ENCODE measurements at regions not wholly inside any gene's neighbourhood (a gene's known extent, or its start where the extent isn't known, plus 50 kb on each side); places are given as distances from the start of the nearest gene placed in this dataset.

- H3K4me1 ChIP-seq (ENCODE audit: control insufficient read depth, insufficient read depth, low read length), result no peaks in the 10 kb centered on the region
- no peaks in the 10 kb centered on the region for H3K36me3 ChIP-seq (ENCODE audit: control insufficient read depth, insufficient read depth, low read length)
- H3K27me3 ChIP-seq (ENCODE audit: control insufficient read depth, insufficient read depth, low read length), result peaks cover 2% of the 10 kb centered on the region; the same call in 1 of the 2 replicates
- intact Hi-C loops (cut with micrococcal nuclease; ENCODE audit: unreplicated experiment) (loop anchor here (2.0 kb wide), 1 partner anchor 119 kb away; no protein-coding TSS in a partner anchor), in situ Hi-C loops (cut with HindIII; ENCODE audit: low pct_unique_long_range_greater_than_20kb, low sequenced_read_pairs) (no loop called here)
- CTCF ChIA-PET, result no interaction called here
- no peak overlapping the region for H3K27ac ChIP-seq (ENCODE audit: low read length)
- ATAC-seq (no peak), DNase-seq (ENCODE audit: low read depth, low spot score) (no peak)
- H3K4me3 ChIP-seq (ENCODE audit: low read depth in 2 of 2, low read length in 2 of 2), result no peak overlapping the region
- no peaks in the 10 kb centered on the region for H3K9me3 ChIP-seq (ENCODE audit: control insufficient read depth, insufficient read depth, low read depth, low read length)
- BruUV-seq (replicated peaks), result no TSS peak
- TF ChIP-seq, protein P1, sequence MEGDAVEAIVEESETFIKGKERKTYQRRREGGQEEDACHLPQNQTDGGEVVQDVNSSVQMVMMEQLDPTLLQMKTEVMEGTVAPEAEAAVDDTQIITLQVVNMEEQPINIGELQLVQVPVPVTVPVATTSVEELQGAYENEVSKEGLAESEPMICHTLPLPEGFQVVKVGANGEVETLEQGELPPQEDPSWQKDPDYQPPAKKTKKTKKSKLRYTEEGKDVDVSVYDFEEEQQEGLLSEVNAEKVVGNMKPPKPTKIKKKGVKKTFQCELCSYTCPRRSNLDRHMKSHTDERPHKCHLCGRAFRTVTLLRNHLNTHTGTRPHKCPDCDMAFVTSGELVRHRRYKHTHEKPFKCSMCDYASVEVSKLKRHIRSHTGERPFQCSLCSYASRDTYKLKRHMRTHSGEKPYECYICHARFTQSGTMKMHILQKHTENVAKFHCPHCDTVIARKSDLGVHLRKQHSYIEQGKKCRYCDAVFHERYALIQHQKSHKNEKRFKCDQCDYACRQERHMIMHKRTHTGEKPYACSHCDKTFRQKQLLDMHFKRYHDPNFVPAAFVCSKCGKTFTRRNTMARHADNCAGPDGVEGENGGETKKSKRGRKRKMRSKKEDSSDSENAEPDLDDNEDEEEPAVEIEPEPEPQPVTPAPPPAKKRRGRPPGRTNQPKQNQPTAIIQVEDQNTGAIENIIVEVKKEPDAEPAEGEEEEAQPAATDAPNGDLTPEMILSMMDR (IDR thresholded peaks at IDR 0.05), result no peak
- no peak for TF ChIP-seq POLR2AphosphoS5 (IDR thresholded peaks at IDR 0.05; ENCODE audit: low read depth, low read length)
- TF ChIP-seq SIN3A (IDR thresholded peaks at IDR 0.05; ENCODE audit: borderline replicate concordance, insufficient read depth, low read depth, low read length), result no peak
- no peak for TF ChIP-seq REST (IDR thresholded peaks at IDR 0.05; ENCODE audit: insufficient read depth in 1 of 2, low read depth in 2 of 2, low read length in 1 of 2)
- no peak for TF ChIP-seq TCF7L2 (IDR thresholded peaks at IDR 0.05; ENCODE audit: low read depth, low read length)
- POLR2A ChIA-PET, result no interaction called here
Measured at GRCh38 chr1:157371826-157372225, 180.5 kb downstream of the FCRL5 start.

- H3K27me3 ChIP-seq (ENCODE audit: control insufficient read depth, insufficient read depth, low read length), result peaks cover 2% of the 10 kb centered on the region; the same call in 1 of the 2 replicates
- no peak overlapping the region for H3K4me3 ChIP-seq (ENCODE audit: low read depth in 2 of 2, low read length in 2 of 2)
- ChIA-PET POLR2A (no interaction called here), CTCF (no interaction called here)
- DNase-seq (ENCODE audit: low read depth, low spot score) (no peak), ATAC-seq (no peak)
- in situ Hi-C loops (cut with HindIII; ENCODE audit: low pct_unique_long_range_greater_than_20kb, low sequenced_read_pairs), result no loop called here
- H3K4me1 ChIP-seq (ENCODE audit: control insufficient read depth, insufficient read depth, low read length), result no peaks in the 10 kb centered on the region
- no peaks in the 10 kb centered on the region for H3K36me3 ChIP-seq (ENCODE audit: control insufficient read depth, insufficient read depth, low read length)
- intact Hi-C loops (cut with micrococcal nuclease; ENCODE audit: unreplicated experiment), result loop anchor here (2.0 kb wide), 1 partner anchor 120 kb away; no protein-coding TSS in a partner anchor
- BruUV-seq (replicated peaks), result no TSS peak
- no peak for TF ChIP-seq TCF7L2 (IDR thresholded peaks at IDR 0.05; ENCODE audit: low read depth, low read length)
- TF ChIP-seq REST (IDR thresholded peaks at IDR 0.05; ENCODE audit: insufficient read depth in 1 of 2, low read depth in 2 of 2, low read length in 1 of 2), result no peak
- TF ChIP-seq POLR2AphosphoS5 (IDR thresholded peaks at IDR 0.05; ENCODE audit: low read depth, low read length), result no peak
- TF ChIP-seq, protein P1 (IDR thresholded peaks at IDR 0.05), result no peak
- no peak for TF ChIP-seq SIN3A (IDR thresholded peaks at IDR 0.05; ENCODE audit: borderline replicate concordance, insufficient read depth, low read depth, low read length)
- H3K9me3 ChIP-seq (ENCODE audit: control insufficient read depth, insufficient read depth, low read depth, low read length), result no peaks in the 10 kb centered on the region
- no peak overlapping the region for H3K27ac ChIP-seq (ENCODE audit: low read length)
Measured at GRCh38 chr1:157371221-157371620, 181.1 kb downstream of the FCRL5 start.
